ENCODE measurements at regions not wholly inside any gene's neighbourhood (a gene's known extent, or its start where the extent isn't known, plus 50 kb on each side); places are given as distances from the start of the nearest gene placed in this dataset.

DNA sequence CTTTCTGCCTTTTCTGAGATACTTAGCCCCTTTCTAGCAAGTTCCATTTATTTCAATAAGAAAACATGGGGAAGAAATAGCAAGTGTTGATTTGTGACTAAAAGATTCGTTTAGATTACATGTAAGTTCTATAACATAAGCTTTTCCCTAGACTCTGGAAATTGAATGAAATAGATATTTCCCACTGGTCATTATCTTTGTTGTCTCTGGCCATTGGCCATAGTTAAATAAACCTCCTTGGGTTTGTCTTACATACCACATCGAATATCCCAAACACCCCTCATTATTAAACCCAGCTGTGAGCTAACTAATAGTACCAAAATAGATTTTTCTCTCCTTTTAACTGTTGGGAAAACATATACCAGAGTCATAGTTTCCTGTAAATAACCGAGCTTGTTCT lies 534.8 kb downstream of the IQCM start:
- ChIA-PET RAD21 (ENCODE audit: unreplicated experiment) (no interaction called here), CTCF (no interaction called here), SMC1A (ENCODE audit: uncharacterized antibody, unreplicated experiment) (no interaction called here), POLR2A (no interaction called here)
- Histone ChIP-seq H3K36me3 (ENCODE audit: control insufficient read depth in 2 of 2, insufficient read depth in 2 of 2, low read length in 1 of 2) (no peaks in the 10 kb centered on the region), H3K4me1 (ENCODE audit: control insufficient read depth, insufficient read depth, low read length) (no peaks in the 10 kb centered on the region), H3K4me3 (no peak overlapping the region), H3K9ac (ENCODE audit: control insufficient read depth, insufficient read depth, low read length) (no peak overlapping the region), H3K9me3 (replicated peaks; ENCODE audit: control insufficient read depth, insufficient read depth, low read length) (no peaks in the 10 kb centered on the region), H3K4me2 (ENCODE audit: control insufficient read depth, insufficient read depth) (no peak overlapping the region), H3K27me3 (replicated peaks in 1 of 2; ENCODE audit: control insufficient read depth in 2 of 2, insufficient read depth in 2 of 2, low read length in 1 of 2) (no peaks in the 10 kb centered on the region), H2AFZ (ENCODE audit: control insufficient read depth, low read depth, low read length) (no peak overlapping the region), H3K27ac (ENCODE audit: control insufficient read depth, insufficient read depth) (no peak overlapping the region), H3K79me2 (ENCODE audit: control insufficient read depth, insufficient read depth, low read length) (no peaks in the 10 kb centered on the region), H4K20me1 (ENCODE audit: control insufficient read depth, insufficient read depth) (no peaks in the 10 kb centered on the region)
- WGBS (ENCODE audit: insufficient coverage, insufficient replicate concordance, low lambda C conversion rate, missing lambda C conversion rate), result 1% methylated on average over 3 of the region's 3 CpGs
- TF ChIP-seq TARDBP (IDR thresholded peaks at IDR 0.05; ENCODE audit: borderline replicate concordance), result no peak
- TF ChIP-seq CBX3 (IDR thresholded peaks at IDR 0.05; ENCODE audit: borderline replicate concordance, low read depth), result no peak
- ATAC-seq, result no peak
- in situ Hi-C loops (cut with MboI) (no loop called here), intact Hi-C loops (cut with micrococcal nuclease; ENCODE audit: unreplicated experiment) (no loop called here)
- no peak for FAIRE-seq
- no peak for DNase-seq (ENCODE audit: low read depth, low spot score)
- BruUV-seq (replicated peaks), result no TSS peak

DNA sequence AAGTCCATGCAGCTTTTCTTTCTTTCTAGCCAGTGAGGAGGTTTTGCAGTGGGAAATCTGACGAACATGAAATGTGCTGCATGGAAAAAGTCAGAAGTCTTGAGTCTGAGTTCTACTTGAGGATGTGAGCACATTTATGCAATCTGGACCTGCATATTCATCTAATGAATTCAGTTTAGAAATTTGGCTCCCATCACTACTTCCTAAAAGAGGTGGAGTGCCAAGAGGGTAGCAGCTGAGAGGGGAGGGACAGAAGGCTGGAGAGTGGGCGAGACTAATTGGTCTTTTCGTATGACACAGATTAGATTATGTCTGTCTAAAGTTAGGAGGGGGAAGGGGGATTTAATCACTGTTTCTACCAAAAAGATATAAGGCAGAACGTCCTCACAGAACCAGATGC lies 535.9 kb downstream of the IQCM start:
- ChIA-PET SMC1A (ENCODE audit: uncharacterized antibody, unreplicated experiment) (no interaction called here), RAD21 (ENCODE audit: unreplicated experiment) (no interaction called here), POLR2A (no interaction called here), CTCF (no interaction called here)
- no TSS peak for BruUV-seq (replicated peaks)
- Histone ChIP-seq H3K4me1 (ENCODE audit: control insufficient read depth, insufficient read depth, low read length) (no peaks in the 10 kb centered on the region), H2AFZ (ENCODE audit: control insufficient read depth, low read depth, low read length) (no peak overlapping the region), H3K9ac (ENCODE audit: control insufficient read depth, insufficient read depth, low read length) (no peak overlapping the region), H3K79me2 (ENCODE audit: control insufficient read depth, insufficient read depth, low read length) (no peaks in the 10 kb centered on the region), H4K20me1 (ENCODE audit: control insufficient read depth, insufficient read depth) (no peaks in the 10 kb centered on the region), H3K4me3 (no peak overlapping the region), H3K27ac (ENCODE audit: control insufficient read depth, insufficient read depth) (no peak overlapping the region), H3K9me3 (replicated peaks; ENCODE audit: control insufficient read depth, insufficient read depth, low read length) (no peaks in the 10 kb centered on the region), H3K36me3 (ENCODE audit: control insufficient read depth in 2 of 2, insufficient read depth in 2 of 2, low read length in 1 of 2) (no peaks in the 10 kb centered on the region), H3K27me3 (replicated peaks in 1 of 2; ENCODE audit: control insufficient read depth in 2 of 2, insufficient read depth in 2 of 2, low read length in 1 of 2) (no peaks in the 10 kb centered on the region), H3K4me2 (ENCODE audit: control insufficient read depth, insufficient read depth) (no peak overlapping the region)
- in situ Hi-C loops (cut with MboI), result no loop called here
- no peak for FAIRE-seq
- 0% methylated on average over 3 of the region's 4 CpGs for WGBS (ENCODE audit: insufficient coverage, insufficient replicate concordance, low lambda C conversion rate, missing lambda C conversion rate)
- intact Hi-C loops (cut with micrococcal nuclease; ENCODE audit: unreplicated experiment), result loop anchor here (5.0 kb wide), 1 partner anchor 633 kb away; no protein-coding TSS in a partner anchor
- TF ChIP-seq, protein P1, sequence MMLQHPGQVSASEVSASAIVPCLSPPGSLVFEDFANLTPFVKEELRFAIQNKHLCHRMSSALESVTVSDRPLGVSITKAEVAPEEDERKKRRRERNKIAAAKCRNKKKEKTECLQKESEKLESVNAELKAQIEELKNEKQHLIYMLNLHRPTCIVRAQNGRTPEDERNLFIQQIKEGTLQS (IDR thresholded peaks at IDR 0.05; ENCODE audit: borderline replicate concordance, extremely low read depth, low read depth, low read length), result no peak
- TF ChIP-seq TCF7 (IDR thresholded peaks at IDR 0.05; ENCODE audit: borderline replicate concordance) (no peak), RCOR1 (conservative IDR thresholded peaks at IDR 0.05; ENCODE audit: low read depth, low read length) (no peak), PKNOX1 (IDR thresholded peaks at IDR 0.05) (no peak), POLR2AphosphoS2 (IDR thresholded peaks at IDR 0.05; ENCODE audit: low read depth, low read length) (no peak), CREB1 (IDR thresholded peaks at IDR 0.05; ENCODE audit: low read depth) (no peak), ZBTB33 (IDR thresholded peaks at IDR 0.05) (no peak)
- TF ChIP-seq, protein P2, sequence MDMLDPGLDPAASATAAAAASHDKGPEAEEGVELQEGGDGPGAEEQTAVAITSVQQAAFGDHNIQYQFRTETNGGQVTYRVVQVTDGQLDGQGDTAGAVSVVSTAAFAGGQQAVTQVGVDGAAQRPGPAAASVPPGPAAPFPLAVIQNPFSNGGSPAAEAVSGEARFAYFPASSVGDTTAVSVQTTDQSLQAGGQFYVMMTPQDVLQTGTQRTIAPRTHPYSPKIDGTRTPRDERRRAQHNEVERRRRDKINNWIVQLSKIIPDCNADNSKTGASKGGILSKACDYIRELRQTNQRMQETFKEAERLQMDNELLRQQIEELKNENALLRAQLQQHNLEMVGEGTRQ (IDR thresholded peaks at IDR 0.05; ENCODE audit: borderline replicate concordance, low read depth, low read length), result no peak
- no peak for ATAC-seq
- DNase-seq (ENCODE audit: low read depth, low spot score), result no peak

All from GM12878 (cell line).